ENCODE measurements at regions not wholly inside any gene's neighbourhood (a gene's known extent, or its start where the extent isn't known, plus 50 kb on each side); places are given as distances from the start of the nearest gene placed in this dataset.

DNA sequence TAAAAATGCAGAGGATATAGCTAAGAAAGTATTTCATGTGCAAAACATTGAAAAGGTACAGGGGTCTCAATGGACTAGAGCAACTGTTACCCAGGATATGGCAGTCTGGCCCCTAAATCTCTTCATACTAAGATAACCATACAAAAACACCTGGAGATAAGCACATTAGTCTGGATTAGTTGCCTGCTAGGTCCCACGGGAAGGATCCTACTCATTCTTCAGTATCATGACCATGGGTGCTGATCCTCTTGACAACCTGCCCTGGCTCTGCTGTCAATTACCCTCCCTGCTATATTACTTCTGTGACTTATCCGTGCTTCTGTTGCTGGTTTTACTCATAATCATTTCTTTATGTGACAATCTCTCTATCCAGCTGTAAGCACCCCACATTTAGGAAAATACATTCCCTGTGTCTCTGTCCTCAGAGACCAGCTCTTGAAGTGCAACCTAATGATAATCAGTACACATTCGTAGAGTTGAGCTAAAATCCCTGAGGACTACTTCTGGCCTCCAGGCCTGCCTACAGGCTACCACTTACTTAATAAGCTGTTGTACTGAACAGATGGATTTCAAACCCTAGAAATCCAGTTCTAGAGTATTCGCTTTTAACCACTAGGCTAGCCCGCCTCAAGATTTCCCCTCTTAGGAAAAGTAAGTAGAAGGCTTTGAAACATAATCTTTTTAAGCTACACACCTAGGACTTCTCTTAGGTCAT is 190.5 kb upstream of the OR13F1 start:
- no peak for TF ChIP-seq MAFF (IDR thresholded peaks at IDR 0.05; ENCODE audit: low read depth, low read length)
- no peak for TF ChIP-seq ZKSCAN5 (CRISPR knock-in tag; IDR thresholded peaks at IDR 0.05)
- no peak for TF ChIP-seq SUZ12 (IDR thresholded peaks at IDR 0.05; ENCODE audit: low read depth, low read length)
- no peak for TF ChIP-seq ZFX (CRISPR knock-in tag; IDR thresholded peaks at IDR 0.05; ENCODE audit: low read depth)
- TF ChIP-seq ETV6 (CRISPR knock-in tag; conservative IDR thresholded peaks at IDR 0.05), result no peak
- no peak for TF ChIP-seq NFYB (CRISPR knock-in tag; IDR thresholded peaks at IDR 0.05)
- TF ChIP-seq, protein P1, sequence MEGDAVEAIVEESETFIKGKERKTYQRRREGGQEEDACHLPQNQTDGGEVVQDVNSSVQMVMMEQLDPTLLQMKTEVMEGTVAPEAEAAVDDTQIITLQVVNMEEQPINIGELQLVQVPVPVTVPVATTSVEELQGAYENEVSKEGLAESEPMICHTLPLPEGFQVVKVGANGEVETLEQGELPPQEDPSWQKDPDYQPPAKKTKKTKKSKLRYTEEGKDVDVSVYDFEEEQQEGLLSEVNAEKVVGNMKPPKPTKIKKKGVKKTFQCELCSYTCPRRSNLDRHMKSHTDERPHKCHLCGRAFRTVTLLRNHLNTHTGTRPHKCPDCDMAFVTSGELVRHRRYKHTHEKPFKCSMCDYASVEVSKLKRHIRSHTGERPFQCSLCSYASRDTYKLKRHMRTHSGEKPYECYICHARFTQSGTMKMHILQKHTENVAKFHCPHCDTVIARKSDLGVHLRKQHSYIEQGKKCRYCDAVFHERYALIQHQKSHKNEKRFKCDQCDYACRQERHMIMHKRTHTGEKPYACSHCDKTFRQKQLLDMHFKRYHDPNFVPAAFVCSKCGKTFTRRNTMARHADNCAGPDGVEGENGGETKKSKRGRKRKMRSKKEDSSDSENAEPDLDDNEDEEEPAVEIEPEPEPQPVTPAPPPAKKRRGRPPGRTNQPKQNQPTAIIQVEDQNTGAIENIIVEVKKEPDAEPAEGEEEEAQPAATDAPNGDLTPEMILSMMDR (CRISPR knock-in tag; IDR thresholded peaks at IDR 0.05), result no peak
- TF ChIP-seq, protein P2, sequence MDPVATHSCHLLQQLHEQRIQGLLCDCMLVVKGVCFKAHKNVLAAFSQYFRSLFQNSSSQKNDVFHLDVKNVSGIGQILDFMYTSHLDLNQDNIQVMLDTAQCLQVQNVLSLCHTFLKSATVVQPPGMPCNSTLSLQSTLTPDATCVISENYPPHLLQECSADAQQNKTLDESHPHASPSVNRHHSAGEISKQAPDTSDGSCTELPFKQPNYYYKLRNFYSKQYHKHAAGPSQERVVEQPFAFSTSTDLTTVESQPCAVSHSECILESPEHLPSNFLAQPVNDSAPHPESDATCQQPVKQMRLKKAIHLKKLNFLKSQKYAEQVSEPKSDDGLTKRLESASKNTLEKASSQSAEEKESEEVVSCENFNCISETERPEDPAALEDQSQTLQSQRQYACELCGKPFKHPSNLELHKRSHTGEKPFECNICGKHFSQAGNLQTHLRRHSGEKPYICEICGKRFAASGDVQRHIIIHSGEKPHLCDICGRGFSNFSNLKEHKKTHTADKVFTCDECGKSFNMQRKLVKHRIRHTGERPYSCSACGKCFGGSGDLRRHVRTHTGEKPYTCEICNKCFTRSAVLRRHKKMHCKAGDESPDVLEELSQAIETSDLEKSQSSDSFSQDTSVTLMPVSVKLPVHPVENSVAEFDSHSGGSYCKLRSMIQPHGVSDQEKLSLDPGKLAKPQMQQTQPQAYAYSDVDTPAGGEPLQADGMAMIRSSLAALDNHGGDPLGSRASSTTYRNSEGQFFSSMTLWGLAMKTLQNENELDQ (CRISPR knock-in tag; IDR thresholded peaks at IDR 0.05; ENCODE audit: borderline replicate concordance), result no peak
- no peak for TF ChIP-seq SNAI1 (CRISPR knock-in tag; IDR thresholded peaks at IDR 0.05; ENCODE audit: borderline replicate concordance)
- TF ChIP-seq ZSCAN25 (CRISPR knock-in tag; IDR thresholded peaks at IDR 0.05), result no peak
- no peak for TF ChIP-seq ZNF337 (CRISPR knock-in tag; IDR thresholded peaks at IDR 0.05; ENCODE audit: borderline replicate concordance, low read depth)
- no peak for TF ChIP-seq FOXJ3 (CRISPR knock-in tag; IDR thresholded peaks at IDR 0.05; ENCODE audit: borderline replicate concordance)
